Epithelial cell of proximal tubule (primary cell): ENCODE measurements at regions not wholly inside any gene's neighbourhood (a gene's known extent, or its start where the extent isn't known, plus 50 kb on each side); places are given as distances from the start of the nearest gene placed in this dataset.
"Not testable (repeated sequence)": the region's sequence is repeated elsewhere in the genome, so short reads cannot be mapped to it uniquely, and the experiment has no call there.

ENCODE experiments used
- DNase-seq: peaks from one replicate; pipeline ENCODE4 v3.0.0-alpha.2; 2011; ENCODE audit warnings: low read depth
- H3K4me3 ChIP-seq: 2 replicates; pipeline ENCODE4 v1.5.1; 2011; ENCODE audit warnings: low read depth, mild to moderate bottlenecking, low read length
- TF ChIP-seq, protein P1 (sequence below): conservative IDR thresholded peaks from 2 replicates; pipeline ENCODE4 v1.5.1; 2012; ENCODE audit warnings: low read depth, mild to moderate bottlenecking, low read length

DNA sequence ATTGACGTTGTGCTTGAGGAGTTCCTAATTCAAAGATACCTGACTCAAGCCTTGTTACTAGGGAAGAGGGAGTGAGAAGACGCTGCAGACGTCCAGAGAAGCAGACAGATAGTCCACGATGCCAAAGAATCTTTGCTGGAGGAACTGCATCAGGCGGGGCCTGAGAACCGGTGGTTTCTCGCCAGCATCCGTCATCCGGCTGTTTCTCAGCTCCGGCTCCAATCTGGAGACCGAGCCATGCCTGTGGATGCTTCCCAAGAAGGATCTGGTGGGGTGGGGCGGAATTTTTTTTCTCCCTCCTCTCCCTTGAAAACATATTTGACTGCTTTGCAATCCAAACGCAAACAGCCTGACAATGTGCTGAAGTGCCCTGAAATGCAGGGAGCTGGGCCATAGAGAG is 125.8 kb upstream of the SRSF6 start:
- no peak overlapping the region for H3K4me3 ChIP-seq
- TF ChIP-seq, protein P1, sequence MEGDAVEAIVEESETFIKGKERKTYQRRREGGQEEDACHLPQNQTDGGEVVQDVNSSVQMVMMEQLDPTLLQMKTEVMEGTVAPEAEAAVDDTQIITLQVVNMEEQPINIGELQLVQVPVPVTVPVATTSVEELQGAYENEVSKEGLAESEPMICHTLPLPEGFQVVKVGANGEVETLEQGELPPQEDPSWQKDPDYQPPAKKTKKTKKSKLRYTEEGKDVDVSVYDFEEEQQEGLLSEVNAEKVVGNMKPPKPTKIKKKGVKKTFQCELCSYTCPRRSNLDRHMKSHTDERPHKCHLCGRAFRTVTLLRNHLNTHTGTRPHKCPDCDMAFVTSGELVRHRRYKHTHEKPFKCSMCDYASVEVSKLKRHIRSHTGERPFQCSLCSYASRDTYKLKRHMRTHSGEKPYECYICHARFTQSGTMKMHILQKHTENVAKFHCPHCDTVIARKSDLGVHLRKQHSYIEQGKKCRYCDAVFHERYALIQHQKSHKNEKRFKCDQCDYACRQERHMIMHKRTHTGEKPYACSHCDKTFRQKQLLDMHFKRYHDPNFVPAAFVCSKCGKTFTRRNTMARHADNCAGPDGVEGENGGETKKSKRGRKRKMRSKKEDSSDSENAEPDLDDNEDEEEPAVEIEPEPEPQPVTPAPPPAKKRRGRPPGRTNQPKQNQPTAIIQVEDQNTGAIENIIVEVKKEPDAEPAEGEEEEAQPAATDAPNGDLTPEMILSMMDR: no peak
- no peak for DNase-seq

DNA sequence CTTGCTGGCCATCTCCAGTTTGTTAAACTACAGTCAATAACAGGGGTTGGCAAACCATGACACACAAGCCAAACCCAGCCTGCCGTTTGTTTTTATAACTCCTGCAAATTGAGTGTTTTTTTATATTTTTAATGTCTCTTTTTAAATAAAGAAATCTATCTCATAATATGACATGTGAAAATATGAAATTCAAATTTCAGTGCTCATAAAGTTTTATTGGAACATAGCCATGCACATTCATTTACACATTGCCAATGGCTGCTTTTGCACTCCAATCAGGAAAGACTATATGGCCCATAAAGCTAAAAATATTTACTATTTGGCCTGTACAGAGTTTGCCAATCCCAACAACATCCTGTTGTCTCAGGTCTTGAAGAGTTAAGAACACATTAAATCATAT is 129.0 kb upstream of the SRSF6 start:
- no peak overlapping the region for H3K4me3 ChIP-seq
- TF ChIP-seq, protein P1: no peak
- DNase-seq: no peak

DNA sequence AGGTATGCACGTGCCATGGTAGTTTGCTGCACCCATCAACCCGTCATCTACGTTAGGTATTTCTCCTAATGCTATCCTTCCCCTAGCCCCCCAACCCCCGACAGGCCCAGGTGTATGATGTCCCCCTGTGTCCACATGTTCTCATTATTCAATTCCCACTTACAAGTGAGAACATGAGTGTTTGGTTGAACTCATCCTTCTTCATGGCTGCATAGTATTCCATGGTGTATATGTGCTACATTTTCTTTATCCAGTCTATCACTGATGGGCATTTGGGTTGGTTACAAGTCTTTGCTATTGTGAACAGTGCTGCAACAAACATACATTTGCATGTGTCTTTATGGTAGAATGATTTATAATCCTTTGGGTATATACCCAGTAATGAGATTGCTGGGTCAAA is 130.5 kb upstream of the SRSF6 start:
- H3K4me3 ChIP-seq, DNase-seq: not testable (repeated sequence)

DNA sequence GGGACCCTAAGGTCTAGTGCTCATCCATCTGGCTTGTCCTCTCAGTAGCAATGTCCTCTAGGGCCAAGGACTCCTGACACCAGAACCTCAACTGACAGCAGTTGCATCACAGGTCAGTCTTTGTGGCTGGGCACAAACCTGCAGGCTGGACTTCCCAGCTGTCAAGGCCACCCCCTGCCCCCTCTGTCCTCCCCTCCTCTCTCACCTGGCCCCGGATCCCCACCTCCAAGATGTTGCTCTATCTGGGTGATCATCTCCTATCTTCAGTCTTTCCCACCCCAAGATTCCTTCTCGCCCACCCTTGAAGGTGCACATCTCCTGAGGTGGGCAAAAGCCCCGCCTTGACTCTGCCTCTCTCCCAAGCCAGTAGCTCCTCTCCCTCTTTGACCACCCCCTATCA is 131.8 kb upstream of the SRSF6 start:
- no peak for DNase-seq
- TF ChIP-seq, protein P1: no peak
- no peak overlapping the region for H3K4me3 ChIP-seq

DNA sequence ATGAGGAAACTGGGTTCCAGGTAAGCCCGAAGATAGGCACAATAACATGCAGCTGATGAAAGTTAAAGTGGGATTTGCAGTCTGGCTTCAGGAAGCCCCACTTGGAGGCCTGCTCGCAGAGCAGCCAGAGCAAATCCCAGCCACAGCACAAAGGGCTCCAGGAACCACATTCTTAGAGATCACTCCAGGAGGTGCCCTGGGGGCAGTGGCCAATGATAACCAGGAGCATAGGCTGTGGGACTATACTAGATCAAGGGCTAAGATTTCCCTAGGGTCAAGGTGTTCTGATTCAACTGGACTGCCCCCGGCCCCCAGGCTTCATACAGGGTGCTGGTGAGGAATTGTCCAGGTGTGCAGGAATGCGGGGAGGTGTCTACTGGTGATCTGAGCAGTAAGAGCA is 133.9 kb upstream of the PTPRT start:
- TF ChIP-seq, protein P1: no peak
- no peak overlapping the region for H3K4me3 ChIP-seq
- DNase-seq: no peak

DNA sequence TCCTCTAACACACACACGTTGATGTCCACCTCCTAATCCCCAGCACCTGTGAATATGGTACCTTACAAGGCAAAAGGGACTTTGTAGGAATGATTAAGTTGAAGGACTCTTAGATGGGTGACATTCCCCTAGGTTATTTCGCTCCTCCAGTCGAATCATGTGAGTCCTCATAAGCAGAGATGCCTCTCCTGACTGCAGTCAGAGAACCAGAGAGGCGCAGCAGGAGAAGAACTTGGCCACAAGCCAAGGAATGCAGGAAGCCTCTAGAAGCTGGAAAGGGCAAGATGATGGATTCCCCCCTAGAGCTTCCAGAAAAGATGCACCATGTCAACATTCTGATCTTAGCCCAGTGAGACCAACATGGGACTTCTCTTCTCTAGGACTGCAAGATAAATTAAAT is 133.1 kb upstream of the PTPRT start:
- TF ChIP-seq, protein P1: no peak
- DNase-seq: no peak

DNA sequence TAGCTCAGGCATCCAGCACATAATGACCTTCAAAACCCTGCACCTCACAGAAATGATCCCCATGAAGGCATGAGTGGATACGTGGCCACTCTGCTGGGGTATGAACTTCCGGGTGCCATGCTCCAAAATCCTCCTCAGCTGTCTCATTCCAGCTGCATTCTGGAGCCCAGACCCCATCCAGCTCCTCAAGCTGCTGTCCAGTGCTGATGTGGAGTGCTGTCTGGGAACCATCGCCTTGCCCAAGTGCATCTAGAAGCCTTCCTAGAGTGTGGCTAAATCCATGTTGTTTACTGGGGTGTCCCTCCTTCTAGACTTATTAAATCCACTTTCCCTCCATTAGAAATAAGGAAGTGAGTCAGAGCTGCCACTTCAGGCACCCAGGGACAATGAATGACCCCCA is 130.8 kb upstream of the PTPRT start:
- TF ChIP-seq, protein P1: no peak

More for the DNA sequence above, 133.1 kb upstream of the PTPRT start:
- no peak overlapping the region for H3K4me3 ChIP-seq

DNA sequence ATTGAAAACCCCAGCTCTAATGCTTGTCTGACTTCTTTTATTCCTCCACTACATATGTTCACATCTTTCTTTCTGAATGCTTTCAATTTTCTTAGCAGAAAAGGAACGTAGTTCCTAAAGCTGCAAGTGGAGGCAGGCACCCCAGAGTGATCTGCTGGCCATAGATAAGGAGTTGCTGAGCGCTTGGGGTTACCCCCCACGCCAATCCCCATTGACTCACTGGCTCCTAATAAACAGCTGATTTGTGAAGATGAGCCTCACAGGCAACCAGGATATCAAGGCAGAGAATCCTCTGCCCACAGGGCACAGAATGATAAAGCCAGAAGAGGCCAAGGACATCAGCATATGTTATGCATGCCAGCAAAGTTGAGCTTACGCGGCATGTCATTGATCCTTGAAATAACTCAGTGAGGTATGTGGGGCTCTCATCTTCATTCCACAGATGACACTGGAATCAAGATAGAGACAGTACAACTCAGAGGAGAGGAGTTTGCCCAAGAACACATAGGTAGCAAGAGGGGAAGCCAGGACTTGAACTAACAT is 129.1 kb upstream of the PTPRT start:
- TF ChIP-seq, protein P1: no peak
- no peak overlapping the region for H3K4me3 ChIP-seq
- DNase-seq: no peak

More for the DNA sequence above, 130.8 kb upstream of the PTPRT start:
- no peak overlapping the region for H3K4me3 ChIP-seq
- DNase-seq: no peak
